ENCODE measurements at regions not wholly inside any gene's neighbourhood (a gene's known extent, or its start where the extent isn't known, plus 50 kb on each side); places are given as distances from the start of the nearest gene placed in this dataset.

DNA sequence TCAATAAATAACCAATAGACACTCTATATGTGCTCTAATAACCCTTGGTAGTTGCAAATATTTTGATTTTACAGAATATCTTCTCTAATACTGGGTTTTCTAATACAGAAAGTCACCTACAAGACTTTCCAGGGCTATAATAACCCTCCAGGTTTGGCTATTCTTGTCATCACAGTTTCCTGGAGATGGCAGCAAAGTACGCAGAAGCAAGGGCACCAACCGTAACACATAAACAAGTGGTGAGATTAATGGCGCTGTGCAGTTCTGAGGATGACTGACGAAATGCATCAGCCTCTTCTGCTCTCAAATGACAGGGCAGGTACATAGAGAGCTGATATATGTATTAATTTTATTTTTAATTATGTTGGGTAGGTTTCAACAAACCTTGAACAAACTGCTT is 122.4 kb downstream of the C4orf33 start:
- H3K9ac ChIP-seq (ENCODE audit: low read depth, low read length, poor library complexity) = no peak overlapping the region
- H2BK15ac ChIP-seq (ENCODE audit: low read length) = no peak overlapping the region
- no peaks in the 10 kb centered on the region for H3K27me3 ChIP-seq (ENCODE audit: control insufficient read depth in 3 of 3, insufficient read depth in 3 of 3, low read depth in 1 of 3, low read length in 3 of 3)
- H3K14ac ChIP-seq (ENCODE audit: low read length) = no peak overlapping the region
- H3K9me3 ChIP-seq (replicated peaks in 1 of 2; ENCODE audit: control insufficient read depth in 2 of 2, insufficient read depth in 1 of 2, low read depth in 1 of 2, low read length in 2 of 2) = no peaks in the 10 kb centered on the region
- H3K4me2 ChIP-seq (ENCODE audit: insufficient read depth, low read length, poor library complexity, severe bottlenecking) = peak overlapping the region; percentile 18
- no peaks in the 10 kb centered on the region for H3K36me3 ChIP-seq (replicated peaks in 1 of 2; ENCODE audit: control insufficient read depth in 2 of 2, insufficient read depth in 2 of 2, low read length in 2 of 2)
- H3K4me3 ChIP-seq (ENCODE audit: low read length in 2 of 2) = no peak overlapping the region
- peak; percentile 5 for DNase-seq (ENCODE audit: low spot score)
- H4K8ac ChIP-seq (ENCODE audit: low read depth, low read length) = no peak overlapping the region
- no peaks in the 10 kb centered on the region for H3K79me1 ChIP-seq (ENCODE audit: low read depth, low read length)
- no peak overlapping the region for H2BK120ac ChIP-seq (ENCODE audit: low read depth, low read length)
- H3K4ac ChIP-seq (ENCODE audit: low read length) = no peak overlapping the region
- no peak overlapping the region for H2AK5ac ChIP-seq (ENCODE audit: low read depth, low read length)
- H2BK12ac ChIP-seq (ENCODE audit: low read length) = no peak overlapping the region
- no CpG with 5 or more reads among the region's 4 CpGs for WGBS, 2 donors (ENCODE audit: extremely low coverage in 2 of 2, insufficient read length in 2 of 2, insufficient replicate concordance in 1 of 2)
- H3K18ac ChIP-seq (ENCODE audit: low read length) = no peak overlapping the region
- peaks cover 0 to 3% of the 10 kb centered on the region in 2 donors for H3K4me1 ChIP-seq (ENCODE audit: control insufficient read depth in 2 of 2, insufficient read depth in 1 of 2, low read depth in 1 of 2, low read length in 2 of 2)
- H3K23ac ChIP-seq (ENCODE audit: low read depth, low read length, poor library complexity) = no peak overlapping the region
- no peak overlapping the region for H2AFZ ChIP-seq (ENCODE audit: low read length)
- H3K27ac ChIP-seq (replicated peaks; ENCODE audit: low read length) = no peak overlapping the region
- no peak overlapping the region for H4K91ac ChIP-seq (ENCODE audit: low read depth, low read length, poor library complexity)
- H2BK5ac ChIP-seq (ENCODE audit: low read length) = no peak overlapping the region

DNA sequence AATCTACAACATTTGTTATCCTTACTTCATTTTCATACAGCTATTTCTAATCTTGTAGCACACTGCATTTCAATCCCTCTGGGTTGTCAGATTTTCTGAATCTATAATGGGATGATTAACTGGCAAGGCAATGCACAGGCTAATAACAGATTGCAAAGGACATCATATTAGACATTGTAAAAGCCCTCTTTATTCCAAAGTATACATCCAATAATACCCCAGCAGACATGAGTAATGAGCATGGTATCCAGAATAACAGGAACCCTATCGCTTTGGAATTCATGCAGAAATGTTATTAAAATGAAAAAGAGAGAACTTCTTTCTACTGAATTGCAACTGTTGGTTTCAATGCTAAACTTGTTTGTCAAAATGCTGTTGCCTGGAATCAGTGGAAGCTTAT is 122.9 kb downstream of the C4orf33 start:
- Histone ChIP-seq H3K18ac (ENCODE audit: low read length) (no peak overlapping the region), H3K4me2 (ENCODE audit: insufficient read depth, low read length, poor library complexity, severe bottlenecking) (no peak overlapping the region), H3K23ac (ENCODE audit: low read depth, low read length, poor library complexity) (no peak overlapping the region), H2BK15ac (ENCODE audit: low read length) (no peak overlapping the region), H3K79me1 (ENCODE audit: low read depth, low read length) (no peaks in the 10 kb centered on the region), H2AK5ac (ENCODE audit: low read depth, low read length) (no peak overlapping the region), H3K9ac (ENCODE audit: low read depth, low read length, poor library complexity) (no peak overlapping the region), H2BK120ac (ENCODE audit: low read depth, low read length) (no peak overlapping the region), H3K4me3 (ENCODE audit: low read length in 2 of 2) (no peak overlapping the region), H3K4ac (ENCODE audit: low read length) (no peak overlapping the region), H3K27me3 (ENCODE audit: control insufficient read depth in 3 of 3, insufficient read depth in 3 of 3, low read depth in 1 of 3, low read length in 3 of 3) (no peaks in the 10 kb centered on the region), H3K14ac (ENCODE audit: low read length) (no peak overlapping the region), H2BK5ac (ENCODE audit: low read length) (no peak overlapping the region), H3K27ac (replicated peaks; ENCODE audit: low read length) (no peak overlapping the region), H2AFZ (ENCODE audit: low read length) (no peak overlapping the region), H3K9me3 (replicated peaks in 1 of 2; ENCODE audit: control insufficient read depth in 2 of 2, insufficient read depth in 1 of 2, low read depth in 1 of 2, low read length in 2 of 2) (no peaks in the 10 kb centered on the region), H3K36me3 (replicated peaks in 1 of 2; ENCODE audit: control insufficient read depth in 2 of 2, insufficient read depth in 2 of 2, low read length in 2 of 2) (no peaks in the 10 kb centered on the region), H2BK12ac (ENCODE audit: low read length) (no peak overlapping the region), H3K4me1 (ENCODE audit: control insufficient read depth in 2 of 2, insufficient read depth in 1 of 2, low read depth in 1 of 2, low read length in 2 of 2) (peaks cover 0 to 7% of the 10 kb centered on the region in 2 donors), H4K8ac (ENCODE audit: low read depth, low read length) (no peak overlapping the region), H4K91ac (ENCODE audit: low read depth, low read length, poor library complexity) (no peak overlapping the region)
- DNase-seq (ENCODE audit: low spot score) = no peak
- no CpG with 5 or more reads among the region's 1 CpG for WGBS, 2 donors (ENCODE audit: extremely low coverage in 2 of 2, insufficient read length in 2 of 2, insufficient replicate concordance in 1 of 2)

DNA sequence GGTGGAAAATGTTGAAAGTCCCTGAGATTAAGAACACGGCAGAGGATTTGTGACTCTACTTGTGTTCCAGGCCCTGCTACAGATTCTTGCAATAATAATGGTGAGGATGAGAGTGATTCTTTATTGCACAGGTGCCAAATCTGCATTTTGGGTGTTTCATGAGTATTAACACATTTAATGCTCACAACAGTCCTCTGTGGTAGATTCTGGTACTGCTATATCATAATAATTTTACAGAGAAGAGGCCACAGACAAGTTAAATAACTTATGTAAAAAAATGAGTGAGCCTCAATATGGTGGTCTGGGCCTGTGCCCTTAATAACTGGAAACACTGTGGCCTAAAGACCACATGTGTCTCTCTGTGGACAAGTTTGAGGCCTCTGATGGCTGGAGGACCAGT is 124.3 kb downstream of the C4orf33 start:
- Histone ChIP-seq H3K9ac (ENCODE audit: low read depth, low read length, poor library complexity) (no peak overlapping the region), H2AK5ac (ENCODE audit: low read depth, low read length) (no peak overlapping the region), H2BK15ac (ENCODE audit: low read length) (no peak overlapping the region), H3K27me3 (ENCODE audit: control insufficient read depth in 3 of 3, insufficient read depth in 3 of 3, low read depth in 1 of 3, low read length in 3 of 3) (no peaks in the 10 kb centered on the region), H2BK12ac (ENCODE audit: low read length) (no peak overlapping the region), H3K4me1 (ENCODE audit: control insufficient read depth in 2 of 2, insufficient read depth in 1 of 2, low read depth in 1 of 2, low read length in 2 of 2) (peaks cover 0 to 12% of the 10 kb centered on the region in 2 donors), H3K36me3 (replicated peaks in 1 of 2; ENCODE audit: control insufficient read depth in 2 of 2, insufficient read depth in 2 of 2, low read length in 2 of 2) (no peaks in the 10 kb centered on the region), H3K9me3 (replicated peaks in 1 of 2; ENCODE audit: control insufficient read depth in 2 of 2, insufficient read depth in 1 of 2, low read depth in 1 of 2, low read length in 2 of 2) (no peaks in the 10 kb centered on the region), H3K18ac (ENCODE audit: low read length) (no peak overlapping the region), H3K4me2 (ENCODE audit: insufficient read depth, low read length, poor library complexity, severe bottlenecking) (no peak overlapping the region), H3K4ac (ENCODE audit: low read length) (no peak overlapping the region), H3K79me1 (ENCODE audit: low read depth, low read length) (no peaks in the 10 kb centered on the region), H3K4me3 (ENCODE audit: low read length in 2 of 2) (no peak overlapping the region), H3K27ac (replicated peaks; ENCODE audit: low read length) (no peak overlapping the region), H3K14ac (ENCODE audit: low read length) (no peak overlapping the region), H3K23ac (ENCODE audit: low read depth, low read length, poor library complexity) (no peak overlapping the region), H4K8ac (ENCODE audit: low read depth, low read length) (no peak overlapping the region), H2BK5ac (ENCODE audit: low read length) (no peak overlapping the region), H2AFZ (ENCODE audit: low read length) (no peak overlapping the region), H4K91ac (ENCODE audit: low read depth, low read length, poor library complexity) (no peak overlapping the region), H2BK120ac (ENCODE audit: low read depth, low read length) (no peak overlapping the region)
- DNase-seq (ENCODE audit: low spot score) = no peak
- no CpG with 5 or more reads among the region's 1 CpG for WGBS, 2 donors (ENCODE audit: extremely low coverage in 2 of 2, insufficient read length in 2 of 2, insufficient replicate concordance in 1 of 2)

DNA sequence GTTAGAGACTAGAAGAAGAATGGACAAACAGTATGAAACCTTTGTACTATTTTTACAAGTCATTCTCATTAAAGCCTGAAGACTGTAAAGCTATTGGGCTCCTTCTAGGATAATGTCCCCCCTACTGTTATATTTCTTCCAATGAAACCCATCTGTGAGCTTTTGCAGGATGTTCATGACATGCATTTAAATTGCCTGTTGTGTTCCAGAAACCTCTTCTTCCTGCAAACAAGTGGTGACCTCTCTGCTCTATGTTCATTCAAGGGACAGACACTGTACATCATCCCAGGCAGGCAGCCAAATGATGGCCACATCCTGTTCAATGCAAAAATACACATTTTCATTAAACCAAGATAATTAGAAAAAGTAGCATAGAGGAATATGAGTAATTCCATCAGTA is 128.0 kb downstream of the C4orf33 start:
- H3K79me1 ChIP-seq (ENCODE audit: low read depth, low read length) = no peaks in the 10 kb centered on the region
- H2BK120ac ChIP-seq (ENCODE audit: low read depth, low read length) = no peak overlapping the region
- H2BK5ac ChIP-seq (ENCODE audit: low read length) = no peak overlapping the region
- no peak overlapping the region for H3K27ac ChIP-seq (replicated peaks; ENCODE audit: low read length)
- no peak overlapping the region for H3K14ac ChIP-seq (ENCODE audit: low read length)
- no peaks in the 10 kb centered on the region for H3K9me3 ChIP-seq (replicated peaks in 1 of 2; ENCODE audit: control insufficient read depth in 2 of 2, insufficient read depth in 1 of 2, low read depth in 1 of 2, low read length in 2 of 2)
- DNase-seq (ENCODE audit: low spot score) = no peak
- H3K4me2 ChIP-seq (ENCODE audit: insufficient read depth, low read length, poor library complexity, severe bottlenecking) = no peak overlapping the region
- H3K9ac ChIP-seq (ENCODE audit: low read depth, low read length, poor library complexity) = no peak overlapping the region
- H3K4me3 ChIP-seq (ENCODE audit: low read length in 2 of 2) = no peak overlapping the region
- no peaks in the 10 kb centered on the region for H3K36me3 ChIP-seq (replicated peaks in 1 of 2; ENCODE audit: control insufficient read depth in 2 of 2, insufficient read depth in 2 of 2, low read length in 2 of 2)
- no peak overlapping the region for H2AK5ac ChIP-seq (ENCODE audit: low read depth, low read length)
- H4K91ac ChIP-seq (ENCODE audit: low read depth, low read length, poor library complexity) = no peak overlapping the region
- no peak overlapping the region for H2BK15ac ChIP-seq (ENCODE audit: low read length)
- H3K4me1 ChIP-seq (ENCODE audit: control insufficient read depth in 2 of 2, insufficient read depth in 1 of 2, low read depth in 1 of 2, low read length in 2 of 2) = peaks cover 0 to 12% of the 10 kb centered on the region in 2 donors
- H3K27me3 ChIP-seq (ENCODE audit: control insufficient read depth in 3 of 3, insufficient read depth in 3 of 3, low read depth in 1 of 3, low read length in 3 of 3) = no peaks in the 10 kb centered on the region
- H4K8ac ChIP-seq (ENCODE audit: low read depth, low read length) = no peak overlapping the region
- no peak overlapping the region for H3K18ac ChIP-seq (ENCODE audit: low read length)
- no peak overlapping the region for H3K23ac ChIP-seq (ENCODE audit: low read depth, low read length, poor library complexity)
- H3K4ac ChIP-seq (ENCODE audit: low read length) = no peak overlapping the region
- peak overlapping the region; percentile 65 for H2AFZ ChIP-seq (ENCODE audit: low read length)
- no peak overlapping the region for H2BK12ac ChIP-seq (ENCODE audit: low read length)

Data from neuronal stem cell (in vitro differentiated cells).